Retinal pigment epithelial cell (primary cell): ENCODE measurements at regions not wholly inside any gene's neighbourhood (a gene's known extent, or its start where the extent isn't known, plus 50 kb on each side); places are given as distances from the start of the nearest gene placed in this dataset.

ENCODE experiments used
- DNase-seq: peaks from one replicate; pipeline ENCODE4 v3.0.0-alpha.2; 2010; ENCODE audit warnings: low read depth
- H3K4me3 ChIP-seq: 2 replicates; pipeline ENCODE4 v1.5.1; 2011; ENCODE audit warnings: mild to moderate bottlenecking, low read length, control low read depth, moderate library complexity
- TF ChIP-seq, protein P1 (sequence below): conservative IDR thresholded peaks from 2 replicates; pipeline ENCODE4 v1.5.1; 2011; ENCODE audit warnings: low read depth, low read length, control low read depth, inconsistent platforms

DNA sequence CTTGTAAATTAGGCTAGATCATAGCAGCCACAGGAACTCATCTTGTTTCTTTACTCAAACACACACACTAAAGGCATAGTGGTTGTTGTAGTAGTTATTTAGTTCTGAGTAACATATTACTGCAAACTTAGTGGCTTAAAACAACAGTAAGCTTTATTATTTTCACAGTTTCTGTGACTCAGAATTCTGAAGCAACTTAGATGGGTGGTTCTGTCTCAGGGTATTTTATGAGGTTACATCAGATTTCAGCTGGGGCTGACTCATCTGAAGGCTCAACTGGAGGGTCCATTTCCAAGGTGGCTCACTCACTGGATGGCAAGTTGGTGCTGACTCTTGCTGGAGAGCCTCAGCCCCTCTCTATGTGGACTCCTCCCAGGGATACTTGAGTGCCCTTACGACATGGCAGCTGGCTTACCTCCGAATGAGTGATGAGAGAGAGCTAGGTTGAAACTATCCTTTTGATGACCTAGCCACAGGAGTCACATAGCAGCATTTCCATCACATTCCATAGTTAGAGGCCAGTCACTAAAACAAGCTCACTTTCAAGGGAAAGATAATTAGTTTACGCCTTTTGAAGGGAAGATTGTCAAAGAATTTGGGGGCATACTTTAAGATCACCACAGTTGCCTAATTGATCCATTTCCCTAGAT is 101.0 kb upstream of the PRNP start:
- no peak overlapping the region for H3K4me3 ChIP-seq
- TF ChIP-seq, protein P1, sequence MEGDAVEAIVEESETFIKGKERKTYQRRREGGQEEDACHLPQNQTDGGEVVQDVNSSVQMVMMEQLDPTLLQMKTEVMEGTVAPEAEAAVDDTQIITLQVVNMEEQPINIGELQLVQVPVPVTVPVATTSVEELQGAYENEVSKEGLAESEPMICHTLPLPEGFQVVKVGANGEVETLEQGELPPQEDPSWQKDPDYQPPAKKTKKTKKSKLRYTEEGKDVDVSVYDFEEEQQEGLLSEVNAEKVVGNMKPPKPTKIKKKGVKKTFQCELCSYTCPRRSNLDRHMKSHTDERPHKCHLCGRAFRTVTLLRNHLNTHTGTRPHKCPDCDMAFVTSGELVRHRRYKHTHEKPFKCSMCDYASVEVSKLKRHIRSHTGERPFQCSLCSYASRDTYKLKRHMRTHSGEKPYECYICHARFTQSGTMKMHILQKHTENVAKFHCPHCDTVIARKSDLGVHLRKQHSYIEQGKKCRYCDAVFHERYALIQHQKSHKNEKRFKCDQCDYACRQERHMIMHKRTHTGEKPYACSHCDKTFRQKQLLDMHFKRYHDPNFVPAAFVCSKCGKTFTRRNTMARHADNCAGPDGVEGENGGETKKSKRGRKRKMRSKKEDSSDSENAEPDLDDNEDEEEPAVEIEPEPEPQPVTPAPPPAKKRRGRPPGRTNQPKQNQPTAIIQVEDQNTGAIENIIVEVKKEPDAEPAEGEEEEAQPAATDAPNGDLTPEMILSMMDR = no peak
- no peak for DNase-seq

DNA sequence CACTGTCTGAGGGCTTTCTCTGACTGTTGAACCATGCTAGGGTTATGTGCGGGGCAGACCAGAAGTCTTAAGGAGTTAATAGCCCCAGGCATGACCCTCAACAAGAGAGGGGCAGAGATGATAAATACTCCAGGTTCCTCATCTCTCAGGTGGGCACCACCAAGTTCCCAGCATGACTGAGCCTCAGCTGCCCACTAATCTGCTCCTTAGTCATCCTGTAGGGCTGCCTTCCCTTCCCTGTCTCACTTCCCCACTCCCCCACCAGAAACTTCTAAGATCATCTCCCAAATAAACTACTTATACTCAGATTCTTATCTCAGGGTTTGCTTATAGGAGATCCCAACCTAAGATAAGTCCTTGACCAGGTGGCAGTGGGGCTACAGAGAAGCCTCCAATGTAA is 101.7 kb upstream of the PRNP start:
- H3K4me3 ChIP-seq = no peak overlapping the region
- DNase-seq = no peak
- TF ChIP-seq, protein P1 = no peak

DNA sequence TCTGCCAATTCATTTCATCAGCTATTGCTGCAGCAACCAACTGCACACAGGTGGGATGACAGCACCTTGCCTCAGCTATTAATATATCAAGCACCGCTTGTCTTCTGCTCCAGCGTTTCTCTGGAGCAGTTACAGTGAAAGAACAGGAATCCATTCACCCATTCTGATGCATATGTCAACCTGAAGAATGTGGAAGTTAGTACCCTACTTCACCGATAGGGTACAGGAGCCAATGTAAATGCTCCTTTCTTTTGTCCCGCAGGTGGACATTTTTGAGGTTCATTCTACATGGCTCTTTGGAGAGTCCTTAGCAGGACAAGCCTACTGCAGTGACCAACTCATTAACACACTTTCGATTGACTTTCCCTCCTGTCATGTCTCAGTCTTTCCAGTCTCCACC is 104.4 kb upstream of the PRNP start:
- DNase-seq = no peak
- no peak overlapping the region for H3K4me3 ChIP-seq
- TF ChIP-seq, protein P1 = peak; percentile 5

DNA sequence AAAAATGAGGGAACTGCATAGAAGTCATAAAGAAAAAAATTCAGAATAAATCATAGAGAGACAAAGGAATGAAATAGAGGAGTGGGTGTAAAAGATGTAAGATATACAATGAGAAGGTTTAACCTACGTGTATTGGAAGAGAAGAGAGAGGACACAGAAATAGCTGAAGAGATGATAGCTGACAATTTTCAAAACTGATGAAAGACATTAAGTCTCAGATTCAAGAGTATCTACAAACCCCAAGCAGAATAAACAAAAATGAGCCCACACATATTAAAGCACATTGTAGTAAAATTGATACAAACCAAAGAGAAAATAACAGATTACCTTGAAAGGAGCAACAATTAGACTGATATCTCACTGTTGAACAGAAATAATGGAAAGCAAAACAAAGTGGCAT is 107.9 kb upstream of the PRNP start:
- TF ChIP-seq, protein P1 = no peak
- no peak for DNase-seq
- H3K4me3 ChIP-seq = no peak overlapping the region

DNA sequence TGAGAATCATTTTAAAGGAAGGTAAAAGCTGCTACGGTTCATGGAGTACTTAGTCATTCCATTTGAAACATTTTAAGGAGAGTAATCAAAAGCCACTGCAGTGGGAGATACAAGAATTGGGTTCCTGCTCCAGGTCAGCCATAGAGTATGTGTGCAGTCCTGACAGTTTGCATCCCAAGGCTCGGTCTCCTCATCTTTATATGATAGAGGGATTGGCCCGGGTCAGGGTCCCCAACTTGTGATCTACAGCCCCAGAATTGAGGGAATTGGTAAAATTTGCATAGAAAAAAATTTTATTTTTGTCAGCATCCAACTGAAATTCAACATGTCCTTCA is 111.9 kb upstream of the PRNP start:
- no peak overlapping the region for H3K4me3 ChIP-seq
- TF ChIP-seq, protein P1 = no peak

DNA sequence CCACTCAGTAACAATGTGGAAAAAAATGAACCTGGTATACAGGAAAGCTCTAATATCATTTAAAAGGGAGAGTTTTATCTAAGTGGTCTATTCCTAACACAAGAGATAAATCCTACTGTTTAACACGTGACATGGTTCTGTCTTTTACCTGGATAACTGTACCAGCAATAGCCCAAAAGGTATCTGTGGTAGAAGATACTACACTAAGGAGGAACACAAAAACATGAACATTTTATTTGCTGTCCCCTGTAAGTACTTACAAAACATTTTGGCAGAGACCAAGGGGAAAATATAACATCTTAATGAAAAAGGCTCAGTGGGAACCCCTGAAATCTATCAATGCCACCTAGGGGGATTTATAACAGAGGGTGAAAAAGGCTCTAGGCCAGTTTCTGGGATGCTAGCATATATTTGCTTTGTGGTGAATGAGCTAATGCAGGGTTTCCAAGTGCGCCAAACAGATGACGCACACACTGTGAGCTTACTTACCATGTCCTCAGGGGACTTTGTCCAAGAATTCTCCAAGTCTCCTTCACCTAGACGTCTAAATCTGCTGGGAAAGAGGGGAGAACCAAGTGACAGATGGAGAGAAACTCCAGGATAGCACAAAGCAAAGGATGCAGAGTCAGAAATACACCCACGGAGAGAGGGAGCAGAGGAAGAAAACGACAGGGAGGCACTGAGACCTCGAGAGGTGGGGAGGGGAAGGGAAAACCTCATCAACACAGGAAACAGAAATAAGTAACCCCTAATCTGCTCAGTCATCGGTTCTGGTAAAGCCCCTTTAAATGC is 112.5 kb upstream of the PRNP start:
- TF ChIP-seq, protein P1 = no peak
- H3K4me3 ChIP-seq = no peak overlapping the region
- DNase-seq = peak; percentile 42

More for the DNA sequence above, 111.9 kb upstream of the PRNP start:
- DNase-seq = no peak
